Right lobe of liver (tissue), 6 donors: ENCODE measurements at regions not wholly inside any gene's neighbourhood (a gene's known extent, or its start where the extent isn't known, plus 50 kb on each side); places are given as distances from the start of the nearest gene placed in this dataset.

Source experiments
- ATAC-seq, 4 donors: fragments of 200-7000 bp; cut with Tn5 transposase; one replicate each; pipeline ENCODE4 v1.9.1; 2020; ENCODE audit warnings: mild to moderate bottlenecking in 4 of 4, moderate library complexity in 4 of 4
- DNase-seq, 3 donors: peaks; one replicate each; pipeline ENCODE4 v3.0.0-alpha.2; 2020
- H3K27ac ChIP-seq, 3 donors: fragments of 200-600 bp; one replicate each; pipeline ENCODE4 v1.8.0; 2022
- H3K27me3 ChIP-seq, 2 donors: fragments of 200-600 bp; one replicate each; pipeline ENCODE4 v1.8.0; 2022
- H3K36me3 ChIP-seq, 4 donors: fragments of 200-600 bp; sonication (generic) in 1 of 4; one replicate each; pipeline versions ENCODE4 v1.5.1 to v1.8.0; 2017 to 2022; ENCODE audit warnings: control low read depth in 1 of 4
- H3K4me1 ChIP-seq, 4 donors: fragments of 200-600 bp; sonication (generic) in 1 of 4; one replicate each; pipeline versions ENCODE4 v1.5.1 to v1.8.0; 2017 to 2022; ENCODE audit warnings: control low read depth in 1 of 4
- H3K4me3 ChIP-seq, 3 donors: fragments of 200-600 bp; one replicate each; pipeline ENCODE4 v1.8.0; 2022
- H3K9me3 ChIP-seq, 4 donors: fragments of 200-600 bp; sonication (generic) in 1 of 4; one replicate each; pipeline versions ENCODE4 v1.5.1 to v1.8.0; 2017 to 2022; ENCODE audit warnings: control low read depth in 1 of 4
- POLR2A ChIP-seq: fragments of 450-650 bp; IDR thresholded peaks from one replicate; pipeline ENCODE4 v1.6.1; 2017; ENCODE audit warnings: antibody characterized with exemption, mild to moderate bottlenecking
- WGBS: methylation state at CpG from one replicate; pipeline ENCODE4 v1.1.6; 2018; ENCODE audit warnings: low coverage, low lambda C conversion rate; ENCODE audit not compliant: insufficient coverage; ENCODE audit errors: missing lambda C conversion rate; 5-methylcytosine and 5-hydroxymethylcytosine counted together
- intact Hi-C, 2 donors: fragments of 100-400 bp; cut with DNase I; formaldehyde crosslinking; loops; one replicate each; pipeline versions ENCODE4 v1.11.2 to v1.14.1; 2022
- TF ChIP-seq, protein P1 (sequence below), 4 donors: fragments of 200-600 bp in 3 of 4; fragments of 450-650 bp in 1 of 4; IDR thresholded peaks; one replicate each; pipeline versions ENCODE4 v1.5.1 to v1.8.0; 2016 to 2022; ENCODE audit warnings: antibody characterized with exemption in 4 of 4, mild to moderate bottlenecking in 2 of 4
- donor health status: DM: no; HTN: yes; CAD: no.
- donor health status: DM: no; HTN: no; CAD: no.
- donor health status: DM: no; HTN: no; CAD: no.
- donor health status: DM: no; HTN: yes; CAD: no.
- donor health status: DM: no; HTN: yes; CAD: no.

- ATAC-seq (no peak), DNase-seq (no peak)
- intact Hi-C loops, result no loop called here
- no peak overlapping the region for H3K4me3 ChIP-seq
- no peaks in the 10 kb centered on the region for H3K27me3 ChIP-seq
- no peaks in the 10 kb centered on the region for H3K4me1 ChIP-seq
- no peak for TF ChIP-seq POLR2A
- TF ChIP-seq, protein P1, sequence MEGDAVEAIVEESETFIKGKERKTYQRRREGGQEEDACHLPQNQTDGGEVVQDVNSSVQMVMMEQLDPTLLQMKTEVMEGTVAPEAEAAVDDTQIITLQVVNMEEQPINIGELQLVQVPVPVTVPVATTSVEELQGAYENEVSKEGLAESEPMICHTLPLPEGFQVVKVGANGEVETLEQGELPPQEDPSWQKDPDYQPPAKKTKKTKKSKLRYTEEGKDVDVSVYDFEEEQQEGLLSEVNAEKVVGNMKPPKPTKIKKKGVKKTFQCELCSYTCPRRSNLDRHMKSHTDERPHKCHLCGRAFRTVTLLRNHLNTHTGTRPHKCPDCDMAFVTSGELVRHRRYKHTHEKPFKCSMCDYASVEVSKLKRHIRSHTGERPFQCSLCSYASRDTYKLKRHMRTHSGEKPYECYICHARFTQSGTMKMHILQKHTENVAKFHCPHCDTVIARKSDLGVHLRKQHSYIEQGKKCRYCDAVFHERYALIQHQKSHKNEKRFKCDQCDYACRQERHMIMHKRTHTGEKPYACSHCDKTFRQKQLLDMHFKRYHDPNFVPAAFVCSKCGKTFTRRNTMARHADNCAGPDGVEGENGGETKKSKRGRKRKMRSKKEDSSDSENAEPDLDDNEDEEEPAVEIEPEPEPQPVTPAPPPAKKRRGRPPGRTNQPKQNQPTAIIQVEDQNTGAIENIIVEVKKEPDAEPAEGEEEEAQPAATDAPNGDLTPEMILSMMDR (IDR thresholded peaks at IDR 0.05), result no peak
- H3K36me3 ChIP-seq, result no peaks in the 10 kb centered on the region
- no peak overlapping the region for H3K27ac ChIP-seq
- H3K9me3 ChIP-seq, result no peaks in the 10 kb centered on the region
- WGBS, result 52% methylated on average over 3 of the region's 3 CpGs
Observed at GRCh38 chr6:14382678-14383236, 265.2 kb downstream of the CD83 start.

DNA sequence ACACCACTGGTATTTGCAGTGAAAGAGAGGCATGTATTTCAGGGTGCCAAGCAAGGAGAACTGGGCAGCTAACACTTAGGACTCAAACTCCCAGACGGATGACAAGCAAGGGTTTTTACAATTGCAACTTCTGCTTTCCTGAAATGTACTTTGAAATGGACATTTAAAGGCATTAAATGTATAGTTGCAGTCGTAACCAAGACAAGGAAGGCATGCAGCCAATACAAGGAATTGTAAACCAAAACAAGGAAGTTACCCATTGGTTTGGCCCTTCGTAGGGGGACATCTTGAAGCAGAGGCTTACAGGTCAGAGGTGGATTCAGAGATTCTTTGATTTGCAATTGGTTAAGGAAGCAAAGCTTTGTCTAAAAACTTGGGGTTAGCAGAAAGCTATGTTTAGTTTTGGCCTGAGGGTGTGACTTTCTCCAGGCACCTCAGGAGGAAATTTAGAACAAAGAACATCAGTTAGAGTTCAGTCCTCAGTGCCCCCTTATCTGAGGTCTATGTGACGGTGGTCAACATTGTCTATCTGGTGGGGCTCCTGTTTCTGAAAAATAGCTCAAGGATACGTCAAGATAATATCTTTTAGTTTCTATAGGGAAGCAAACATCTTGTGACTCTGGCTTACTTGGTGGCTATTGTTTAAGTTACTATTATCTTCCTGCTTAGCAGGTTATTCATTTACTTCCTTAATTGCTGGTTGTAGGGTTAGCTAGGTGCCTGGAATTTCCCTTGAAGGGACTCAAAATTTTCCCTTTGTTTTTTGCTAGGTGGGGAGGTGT is 266.0 kb downstream of the CD83 start:
- intact Hi-C loops, result no loop called here
- no peak for TF ChIP-seq POLR2A
- TF ChIP-seq, protein P1 (IDR thresholded peaks at IDR 0.05), result no peak
- Histone ChIP-seq H3K27ac (no peak overlapping the region), H3K36me3 (no peaks in the 10 kb centered on the region), H3K9me3 (no peaks in the 10 kb centered on the region), H3K4me1 (no peaks in the 10 kb centered on the region), H3K27me3 (no peaks in the 10 kb centered on the region), H3K4me3 (no peak overlapping the region)
- 56% methylated on average over 5 of the region's 5 CpGs for WGBS
- DNase-seq (no peak), ATAC-seq (no peak)

- Histone ChIP-seq H3K9me3 (no peaks in the 10 kb centered on the region), H3K27me3 (no peaks in the 10 kb centered on the region), H3K4me3 (no peak overlapping the region), H3K36me3 (no peaks in the 10 kb centered on the region), H3K27ac (no peak overlapping the region), H3K4me1 (no peaks in the 10 kb centered on the region)
- WGBS, result 76% methylated on average over 6 of the region's 6 CpGs
- DNase-seq, result no peak
- intact Hi-C loops, result no loop called here
- no peak for TF ChIP-seq POLR2A
- TF ChIP-seq, protein P1 (IDR thresholded peaks at IDR 0.05), result no peak
- no peak for ATAC-seq
Observed at GRCh38 chr6:14384175-14384949, 266.8 kb downstream of the CD83 start.

- TF ChIP-seq, protein P1 (IDR thresholded peaks at IDR 0.05), result no peak
- no peak for TF ChIP-seq POLR2A
- Histone ChIP-seq H3K27ac (no peak overlapping the region), H3K4me3 (no peak overlapping the region), H3K36me3 (no peaks in the 10 kb centered on the region), H3K4me1 (no peaks in the 10 kb centered on the region), H3K9me3 (no peaks in the 10 kb centered on the region), H3K27me3 (no peaks in the 10 kb centered on the region)
- 67% methylated on average over 1 of the region's 2 CpGs for WGBS
- DNase-seq, result no peak
- intact Hi-C loops, result no loop called here
- ATAC-seq, result no peak
Observed at GRCh38 chr6:14386263-14386662, 268.7 kb downstream of the CD83 start.
